Loucy (cell line): ENCODE measurements at regions not wholly inside any gene's neighbourhood (a gene's known extent, or its start where the extent isn't known, plus 50 kb on each side); places are given as distances from the start of the nearest gene placed in this dataset.
"Not testable (repeated sequence)": the region's sequence is repeated elsewhere in the genome, so short reads cannot be mapped to it uniquely, and the experiment has no call there.

Experiments used
- H2AFZ ChIP-seq: fragments of 200-600 bp; sonication (generic); 2 replicates; pipeline ENCODE4 v1.6.0; 2016; ENCODE audit warnings: antibody characterized with exemption, mild to moderate bottlenecking, low read length, moderate library complexity
- H3F3A ChIP-seq: fragments of 200-600 bp; 2 replicates; pipeline ENCODE4 v1.6.0; 2016; ENCODE audit warnings: antibody characterized with exemption, low read depth, mild to moderate bottlenecking
- H3K27me3 ChIP-seq: fragments of 200-600 bp; sonication (generic); 2 replicates; pipeline ENCODE4 v1.6.1; 2014; ENCODE audit warnings: low read length, mild to moderate bottlenecking; ENCODE audit not compliant: insufficient read depth, poor library complexity, severe bottlenecking
- H3K36me3 ChIP-seq: fragments of 200-600 bp; sonication (generic); 2 replicates; pipeline ENCODE4 v1.6.1; 2016; ENCODE audit warnings: low read length; ENCODE audit not compliant: insufficient read depth
- H3K4me1 ChIP-seq: fragments of 200-600 bp; sonication (generic); 2 replicates; pipeline ENCODE4 v1.5.1; 2014; ENCODE audit warnings: low read length, mild to moderate bottlenecking; ENCODE audit not compliant: insufficient read depth, poor library complexity, severe bottlenecking
- H3K4me2 ChIP-seq: fragments of 200-600 bp; sonication (generic); 2 replicates; pipeline ENCODE4 v1.6.0; 2014; ENCODE audit warnings: antibody characterized with exemption, low read length, low read depth, mild to moderate bottlenecking; ENCODE audit not compliant: poor library complexity, severe bottlenecking
- H3K4me3 ChIP-seq: fragments of 200-600 bp; sonication (generic); 2 replicates; pipeline ENCODE4 v1.5.1; 2014; ENCODE audit warnings: low read length, mild to moderate bottlenecking, mixed read lengths; ENCODE audit not compliant: poor library complexity, severe bottlenecking
- H3K79me2 ChIP-seq: fragments of 200-600 bp; sonication (generic); 2 replicates; pipeline ENCODE4 v1.6.1; 2014; ENCODE audit warnings: low read length; ENCODE audit not compliant: insufficient read depth
- H3K9ac ChIP-seq: fragments of 200-600 bp; sonication (generic); 2 replicates; pipeline ENCODE4 v1.6.0; 2014; ENCODE audit warnings: mild to moderate bottlenecking, low read depth, low read length, moderate library complexity; ENCODE audit not compliant: poor library complexity, severe bottlenecking
- H3K9me2 ChIP-seq: fragments of 200-600 bp; sonication (generic); replicated peaks from 2 replicates; pipeline ENCODE4 v1.6.1; 2016; ENCODE audit warnings: low read depth, low read length, mixed read lengths
- H3K9me3 ChIP-seq: fragments of 200-600 bp; sonication (generic); 2 replicates; pipeline ENCODE4 v1.6.1; 2014; ENCODE audit warnings: mild to moderate bottlenecking, antibody characterized with exemption, low read length, low read depth; ENCODE audit not compliant: insufficient read depth
- H4K20me1 ChIP-seq: fragments of 200-600 bp; sonication (generic); 2 replicates; pipeline ENCODE4 v1.6.0; 2014; ENCODE audit warnings: antibody characterized with exemption, low read length, mild to moderate bottlenecking; ENCODE audit not compliant: insufficient read depth, poor library complexity, severe bottlenecking
- CTCF ChIP-seq: fragments of 200-600 bp; sonication (generic); conservative IDR thresholded peaks from 2 replicates; pipeline ENCODE4 v1.5.1; 2014; ENCODE audit warnings: mild to moderate bottlenecking, antibody characterized with exemption, low read length
- EZH2phosphoT487 ChIP-seq: fragments of 200-600 bp; IDR thresholded peaks from 2 replicates; pipeline ENCODE4 v1.6.1; 2018; ENCODE audit warnings: antibody characterized with exemption, mild to moderate bottlenecking, moderate library complexity, borderline replicate concordance

- H4K20me1 ChIP-seq: no peaks in the 10 kb centered on the region
- H3K9me3 ChIP-seq: no peaks in the 10 kb centered on the region
- no peak overlapping the region for H3K4me3 ChIP-seq
- TF ChIP-seq CTCF (no peak), EZH2phosphoT487 (no peak)
- no peaks in the 10 kb centered on the region for H3K36me3 ChIP-seq
- no peaks in the 10 kb centered on the region for H3K9me2 ChIP-seq
- H3K4me2 ChIP-seq: no peak overlapping the region
- no peak overlapping the region for H2AFZ ChIP-seq
- no peaks in the 10 kb centered on the region for H3K27me3 ChIP-seq
- no peaks in the 10 kb centered on the region for H3F3A ChIP-seq
- no peaks in the 10 kb centered on the region for H3K79me2 ChIP-seq
- H3K9ac ChIP-seq: no peak overlapping the region
- no peaks in the 10 kb centered on the region for H3K4me1 ChIP-seq
Measured at GRCh38 chr14:28161040-28161439, 605.5 kb upstream of the FOXG1 start.

- H2AFZ ChIP-seq: no peak overlapping the region
- no peak overlapping the region for H3K9ac ChIP-seq
- H3F3A ChIP-seq: no peaks in the 10 kb centered on the region
- H3K4me2 ChIP-seq: no peak overlapping the region
- no peak for TF ChIP-seq EZH2phosphoT487
- no peak for TF ChIP-seq CTCF
- H3K27me3 ChIP-seq: no peaks in the 10 kb centered on the region
- H3K9me2 ChIP-seq: no peaks in the 10 kb centered on the region
- no peaks in the 10 kb centered on the region for H4K20me1 ChIP-seq
- H3K9me3 ChIP-seq: no peaks in the 10 kb centered on the region
- H3K4me3 ChIP-seq: no peak overlapping the region
- no peaks in the 10 kb centered on the region for H3K4me1 ChIP-seq
- no peaks in the 10 kb centered on the region for H3K36me3 ChIP-seq
- H3K79me2 ChIP-seq: no peaks in the 10 kb centered on the region
Measured at GRCh38 chr14:28163233-28163632, 603.4 kb upstream of the FOXG1 start.

GRCh38 chr14:28163897-28164296, 602.7 kb upstream of the FOXG1 start:
- no peak overlapping the region for H3K9ac ChIP-seq
- no peaks in the 10 kb centered on the region for H3F3A ChIP-seq
- TF ChIP-seq EZH2phosphoT487: no peak
- TF ChIP-seq CTCF: no peak
- H3K9me3 ChIP-seq: no peaks in the 10 kb centered on the region
- no peaks in the 10 kb centered on the region for H3K79me2 ChIP-seq
- H4K20me1 ChIP-seq: no peaks in the 10 kb centered on the region
- H3K36me3 ChIP-seq: no peaks in the 10 kb centered on the region
- no peak overlapping the region for H3K4me3 ChIP-seq
- H2AFZ ChIP-seq: no peak overlapping the region
- H3K9me2 ChIP-seq: no peaks in the 10 kb centered on the region
- H3K27me3 ChIP-seq: no peaks in the 10 kb centered on the region
- no peak overlapping the region for H3K4me2 ChIP-seq
- no peaks in the 10 kb centered on the region for H3K4me1 ChIP-seq

GRCh38 chr14:28187902-28188830, 578.4 kb upstream of the FOXG1 start:
- not testable (repeated sequence) for H3K27me3 ChIP-seq, H3K36me3 ChIP-seq, H3K9me3 ChIP-seq, H3K9ac ChIP-seq, H4K20me1 ChIP-seq, H3K79me2 ChIP-seq, H3K9me2 ChIP-seq, H3F3A ChIP-seq, H3K4me1 ChIP-seq, H2AFZ ChIP-seq, H3K4me2 ChIP-seq, H3K4me3 ChIP-seq
